GM19372 (cell line): ENCODE measurements at regions not wholly inside any gene's neighbourhood (a gene's known extent, or its start where the extent isn't known, plus 50 kb on each side); places are given as distances from the start of the nearest gene placed in this dataset.

Experiments used
- ATAC-seq: cut with Tn5 transposase; IDR thresholded peaks from one replicate; pipeline ENCODE4 v1.9.1; 2021; ENCODE audit warnings: mild to moderate bottlenecking, low read depth, moderate library complexity; ENCODE audit not compliant: unreplicated experiment

GRCh38 chr20:7585126-7585679 lies 355.1 kb downstream of the HAO1 start:
- ATAC-seq = no peak

- no peak for ATAC-seq
These were observed 353.8 kb downstream of the HAO1 start for GRCh38 chr20:7586481-7586880.

GRCh38 chr20:7589164-7589563 lies 351.1 kb downstream of the HAO1 start:
- no peak for ATAC-seq

- no peak for ATAC-seq
These were observed 343.7 kb downstream of the HAO1 start for GRCh38 chr20:7596541-7596940.

GRCh38 chr20:7601431-7601830 lies 338.8 kb downstream of the HAO1 start:
- ATAC-seq = no peak

GRCh38 chr20:7606941-7607340 lies 333.3 kb downstream of the HAO1 start:
- ATAC-seq = no peak

GRCh38 chr20:7608250-7608649 lies 332.0 kb downstream of the HAO1 start:
- ATAC-seq = no peak

GRCh38 chr20:7609251-7609650 lies 331.0 kb downstream of the HAO1 start:
- ATAC-seq = no peak

GRCh38 chr20:7610681-7611080 lies 329.6 kb downstream of the HAO1 start:
- ATAC-seq = no peak

GRCh38 chr20:7617797-7618196 lies 322.5 kb downstream of the HAO1 start:
- ATAC-seq = no peak

- ATAC-seq = no peak
These were observed 317.8 kb downstream of the HAO1 start for GRCh38 chr20:7622399-7622961.

- no peak for ATAC-seq
These were observed 315.4 kb downstream of the HAO1 start for GRCh38 chr20:7624886-7625285.

- no peak for ATAC-seq
These were observed 312.3 kb downstream of the HAO1 start for GRCh38 chr20:7627734-7628663.

GRCh38 chr20:7629880-7630279 lies 310.4 kb downstream of the HAO1 start:
- no peak for ATAC-seq

- no peak for ATAC-seq
These were observed 303.1 kb downstream of the HAO1 start for GRCh38 chr20:7637184-7637583.

GRCh38 chr20:7650086-7650879 lies 290.0 kb downstream of the HAO1 start:
- no peak for ATAC-seq

GRCh38 chr20:7654231-7654630 lies 286.0 kb downstream of the HAO1 start:
- ATAC-seq = no peak

- no peak for ATAC-seq
These were observed 283.4 kb downstream of the HAO1 start for GRCh38 chr20:7656687-7657467.

GRCh38 chr20:7657569-7657968 lies 282.7 kb downstream of the HAO1 start:
- ATAC-seq = no peak

GRCh38 chr20:7660165-7660564 lies 280.1 kb downstream of the HAO1 start:
- no peak for ATAC-seq
